Osteoblast (primary cell): ENCODE measurements at regions not wholly inside any gene's neighbourhood (a gene's known extent, or its start where the extent isn't known, plus 50 kb on each side); places are given as distances from the start of the nearest gene placed in this dataset.

Source experiments
- DNase-seq: peaks from one replicate; pipeline ENCODE4 v3.0.0; 2011; ENCODE audit warnings: low spot score, mixed read lengths; ENCODE audit not compliant: insufficient read length; ENCODE audit errors: missing footprints
- H2AFZ ChIP-seq: 2 replicates; pipeline ENCODE4 v1.6.0; 2011; ENCODE audit warnings: mild to moderate bottlenecking, low read length
- H3K27ac ChIP-seq: 2 replicates; pipeline ENCODE4 v1.5.1; 2011; ENCODE audit warnings: mild to moderate bottlenecking, low read depth, low read length, moderate library complexity
- H3K27me3 ChIP-seq: 2 replicates; pipeline ENCODE4 v1.6.0; 2012; ENCODE audit warnings: mild to moderate bottlenecking, control low read depth, inconsistent platforms, low read length, moderate library complexity; ENCODE audit not compliant: insufficient read depth
- H3K36me3 ChIP-seq: 2 replicates; pipeline ENCODE4 v1.5.1; 2011; ENCODE audit warnings: mild to moderate bottlenecking, low read length, control low read depth, moderate library complexity; ENCODE audit not compliant: insufficient read depth
- H3K4me1 ChIP-seq: 2 replicates; pipeline ENCODE4 v1.5.1; 2011; ENCODE audit warnings: mild to moderate bottlenecking, low read length, control low read depth, moderate library complexity; ENCODE audit not compliant: insufficient read depth
- H3K4me2 ChIP-seq: 2 replicates; pipeline ENCODE4 v1.6.0; 2011; ENCODE audit warnings: mild to moderate bottlenecking, low read length; ENCODE audit not compliant: insufficient read depth
- H3K4me3 ChIP-seq: fragments of 200-600 bp; sonication (generic); 3 replicates; pipeline ENCODE4 v1.5.1; 2012; ENCODE audit warnings: mild to moderate bottlenecking, low read length, inconsistent platforms; ENCODE audit not compliant: insufficient read depth
- H3K79me2 ChIP-seq: 2 replicates; pipeline ENCODE4 v1.6.0; 2012; ENCODE audit warnings: mild to moderate bottlenecking, low read length, control low read depth, inconsistent platforms; ENCODE audit not compliant: insufficient read depth
- H3K9me3 ChIP-seq: 2 replicates; pipeline ENCODE4 v1.5.1; 2011; ENCODE audit warnings: low read depth, low read length, control low read depth
- H4K20me1 ChIP-seq: 2 replicates; pipeline ENCODE4 v1.6.0; 2012; ENCODE audit warnings: mild to moderate bottlenecking, low read length, control low read depth; ENCODE audit not compliant: insufficient read depth
- TF ChIP-seq, protein P1 (sequence below): IDR thresholded peaks from 2 replicates; pipeline ENCODE4 v1.5.1; 2011; ENCODE audit warnings: mild to moderate bottlenecking, low read depth, low read length, moderate library complexity; ENCODE audit errors: extremely low read depth

DNA sequence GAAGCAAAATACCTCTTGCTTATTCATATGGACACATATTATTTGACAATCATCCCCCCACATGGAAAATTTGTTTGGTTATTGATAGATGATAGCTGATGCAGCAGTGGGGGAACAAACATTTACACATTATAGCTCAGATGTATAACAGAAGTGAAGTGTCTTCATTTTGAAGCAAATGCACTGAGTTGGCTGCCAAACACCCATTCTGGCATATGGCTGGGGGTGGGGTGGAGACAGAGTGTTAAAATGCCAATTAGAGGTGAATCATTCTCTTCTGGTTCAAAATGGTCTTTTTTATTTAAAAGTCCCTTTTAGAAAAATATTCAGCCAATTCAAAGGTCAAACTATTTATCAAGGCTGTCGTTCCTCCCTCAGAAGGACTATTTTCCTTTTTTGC is 157.3 kb upstream of the TRPC6 start:
- Histone ChIP-seq H3K27ac (no peak overlapping the region), H3K9me3 (no peaks in the 10 kb centered on the region), H4K20me1 (no peaks in the 10 kb centered on the region), H3K4me2 (no peak overlapping the region), H2AFZ (no peak overlapping the region), H3K79me2 (no peaks in the 10 kb centered on the region), H3K4me3 (no peak overlapping the region), H3K4me1 (no peaks in the 10 kb centered on the region), H3K36me3 (no peaks in the 10 kb centered on the region), H3K27me3 (no peaks in the 10 kb centered on the region)
- TF ChIP-seq, protein P1, sequence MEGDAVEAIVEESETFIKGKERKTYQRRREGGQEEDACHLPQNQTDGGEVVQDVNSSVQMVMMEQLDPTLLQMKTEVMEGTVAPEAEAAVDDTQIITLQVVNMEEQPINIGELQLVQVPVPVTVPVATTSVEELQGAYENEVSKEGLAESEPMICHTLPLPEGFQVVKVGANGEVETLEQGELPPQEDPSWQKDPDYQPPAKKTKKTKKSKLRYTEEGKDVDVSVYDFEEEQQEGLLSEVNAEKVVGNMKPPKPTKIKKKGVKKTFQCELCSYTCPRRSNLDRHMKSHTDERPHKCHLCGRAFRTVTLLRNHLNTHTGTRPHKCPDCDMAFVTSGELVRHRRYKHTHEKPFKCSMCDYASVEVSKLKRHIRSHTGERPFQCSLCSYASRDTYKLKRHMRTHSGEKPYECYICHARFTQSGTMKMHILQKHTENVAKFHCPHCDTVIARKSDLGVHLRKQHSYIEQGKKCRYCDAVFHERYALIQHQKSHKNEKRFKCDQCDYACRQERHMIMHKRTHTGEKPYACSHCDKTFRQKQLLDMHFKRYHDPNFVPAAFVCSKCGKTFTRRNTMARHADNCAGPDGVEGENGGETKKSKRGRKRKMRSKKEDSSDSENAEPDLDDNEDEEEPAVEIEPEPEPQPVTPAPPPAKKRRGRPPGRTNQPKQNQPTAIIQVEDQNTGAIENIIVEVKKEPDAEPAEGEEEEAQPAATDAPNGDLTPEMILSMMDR: no peak
- no peak for DNase-seq

DNA sequence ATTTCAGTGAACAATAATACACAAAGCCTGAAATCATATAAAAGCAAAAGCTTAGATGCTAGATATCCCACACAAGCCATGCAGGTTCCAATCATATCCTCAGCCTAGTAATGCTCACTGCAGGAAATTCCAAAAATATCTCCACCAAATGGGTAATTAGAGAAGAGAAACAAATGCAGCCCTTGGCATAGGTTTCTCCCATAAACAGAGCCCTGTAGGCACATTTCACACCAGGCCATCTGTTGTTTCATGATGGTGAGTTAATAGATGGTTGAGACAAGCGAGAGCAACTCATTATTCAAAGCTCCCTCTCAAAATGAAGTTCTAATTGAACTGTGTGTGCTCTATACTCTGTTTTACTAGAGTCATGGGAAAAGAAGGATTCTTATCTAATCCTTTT is 154.6 kb upstream of the TRPC6 start:
- Histone ChIP-seq H3K4me3 (no peak overlapping the region), H3K27ac (no peak overlapping the region), H3K4me1 (no peaks in the 10 kb centered on the region), H3K27me3 (no peaks in the 10 kb centered on the region), H3K4me2 (no peak overlapping the region), H2AFZ (no peak overlapping the region), H3K79me2 (no peaks in the 10 kb centered on the region), H3K9me3 (no peaks in the 10 kb centered on the region), H4K20me1 (no peaks in the 10 kb centered on the region), H3K36me3 (no peaks in the 10 kb centered on the region)
- TF ChIP-seq, protein P1: no peak
- DNase-seq: peak; percentile 35

DNA sequence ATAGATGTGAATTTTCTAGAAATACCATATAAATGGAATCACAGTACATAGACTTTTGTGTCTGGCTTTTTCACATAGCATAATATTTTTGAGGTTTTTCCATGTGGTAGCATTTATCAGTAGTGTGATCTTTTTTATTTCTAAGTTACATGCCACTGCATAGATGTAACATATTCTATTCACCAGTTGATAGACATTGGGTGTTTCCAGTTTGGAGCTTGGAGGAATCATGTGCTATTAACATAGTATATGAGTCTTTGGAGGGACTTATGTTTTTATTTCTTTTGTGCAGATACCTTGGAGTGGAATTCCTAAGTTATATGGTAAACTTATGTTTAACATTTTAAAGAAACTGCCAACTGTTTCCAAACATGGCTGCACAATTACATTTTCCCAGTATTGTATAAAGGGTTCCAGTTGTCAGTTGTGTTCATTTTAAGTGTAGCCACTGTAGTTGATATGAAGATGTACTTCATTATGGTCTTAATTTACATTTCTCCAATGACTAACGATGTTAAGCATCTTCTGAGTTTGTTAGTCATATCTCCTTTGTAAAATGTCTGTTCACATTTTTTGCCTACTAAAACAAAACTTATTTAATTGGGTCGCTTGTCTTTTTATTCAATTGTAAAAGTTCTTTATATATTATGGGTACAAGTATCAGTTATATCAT is 145.7 kb upstream of the TRPC6 start:
- Histone ChIP-seq H3K4me1 (no peaks in the 10 kb centered on the region), H2AFZ (no peak overlapping the region), H3K27me3 (no peaks in the 10 kb centered on the region), H3K36me3 (no peaks in the 10 kb centered on the region), H3K79me2 (no peaks in the 10 kb centered on the region), H3K4me3 (no peak overlapping the region), H4K20me1 (no peaks in the 10 kb centered on the region), H3K27ac (no peak overlapping the region), H3K4me2 (no peak overlapping the region), H3K9me3 (no peaks in the 10 kb centered on the region)
- no peak for DNase-seq
- TF ChIP-seq, protein P1: no peak

DNA sequence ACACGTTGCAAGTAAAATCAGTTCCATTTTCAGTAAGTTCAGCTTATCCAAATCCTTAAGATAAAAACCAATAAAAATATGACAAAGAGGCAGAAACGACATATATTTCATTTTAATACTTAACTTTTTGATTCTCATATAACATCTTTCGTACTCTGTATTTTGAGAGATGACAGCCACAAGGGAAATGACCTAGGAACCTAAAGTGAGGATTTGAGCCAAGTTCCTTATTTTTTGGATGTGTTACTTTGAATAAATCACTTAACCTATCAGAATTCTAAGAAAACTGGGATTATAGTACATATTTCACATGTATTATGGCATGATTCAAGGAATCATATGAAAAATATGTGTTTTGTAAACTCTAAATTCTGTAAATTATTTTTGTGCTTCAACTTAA is 143.6 kb upstream of the TRPC6 start:
- H2AFZ ChIP-seq: peak overlapping the region; percentile 5
- no peak overlapping the region for H3K4me2 ChIP-seq
- H4K20me1 ChIP-seq: no peaks in the 10 kb centered on the region
- H3K9me3 ChIP-seq: no peaks in the 10 kb centered on the region
- H3K27ac ChIP-seq: no peak overlapping the region
- H3K36me3 ChIP-seq: no peaks in the 10 kb centered on the region
- H3K4me3 ChIP-seq: no peak overlapping the region
- no peak for DNase-seq
- no peaks in the 10 kb centered on the region for H3K79me2 ChIP-seq
- TF ChIP-seq, protein P1: no peak
- H3K4me1 ChIP-seq: no peaks in the 10 kb centered on the region
- no peaks in the 10 kb centered on the region for H3K27me3 ChIP-seq
